Right ventricle myocardium inferior (tissue), 1 donor: ENCODE measurements at regions not wholly inside any gene's neighbourhood (a gene's known extent, or its start where the extent isn't known, plus 50 kb on each side); places are given as distances from the start of the nearest gene placed in this dataset.
"Not testable (repeated sequence)": the region's sequence is repeated elsewhere in the genome, so short reads cannot be mapped to it uniquely, and the experiment has no call there.

ENCODE experiments used
- ATAC-seq: fragments of 200-7000 bp; cut with Tn5 transposase; one replicate; pipeline ENCODE4 v1.9.1; 2020; ENCODE audit warnings: mild to moderate bottlenecking, moderate library complexity
- DNase-seq: peaks from one replicate; pipeline ENCODE4 v3.0.0; 2021; ENCODE audit errors: missing footprints
- intact Hi-C: fragments of 100-400 bp; cut with DNase I; formaldehyde crosslinking; loops from one replicate; pipeline ENCODE4 v1.11.0; 2022
- donor health status: DM: no; HTN: yes; CAD: no; lungs with severe emphysema.

DNA sequence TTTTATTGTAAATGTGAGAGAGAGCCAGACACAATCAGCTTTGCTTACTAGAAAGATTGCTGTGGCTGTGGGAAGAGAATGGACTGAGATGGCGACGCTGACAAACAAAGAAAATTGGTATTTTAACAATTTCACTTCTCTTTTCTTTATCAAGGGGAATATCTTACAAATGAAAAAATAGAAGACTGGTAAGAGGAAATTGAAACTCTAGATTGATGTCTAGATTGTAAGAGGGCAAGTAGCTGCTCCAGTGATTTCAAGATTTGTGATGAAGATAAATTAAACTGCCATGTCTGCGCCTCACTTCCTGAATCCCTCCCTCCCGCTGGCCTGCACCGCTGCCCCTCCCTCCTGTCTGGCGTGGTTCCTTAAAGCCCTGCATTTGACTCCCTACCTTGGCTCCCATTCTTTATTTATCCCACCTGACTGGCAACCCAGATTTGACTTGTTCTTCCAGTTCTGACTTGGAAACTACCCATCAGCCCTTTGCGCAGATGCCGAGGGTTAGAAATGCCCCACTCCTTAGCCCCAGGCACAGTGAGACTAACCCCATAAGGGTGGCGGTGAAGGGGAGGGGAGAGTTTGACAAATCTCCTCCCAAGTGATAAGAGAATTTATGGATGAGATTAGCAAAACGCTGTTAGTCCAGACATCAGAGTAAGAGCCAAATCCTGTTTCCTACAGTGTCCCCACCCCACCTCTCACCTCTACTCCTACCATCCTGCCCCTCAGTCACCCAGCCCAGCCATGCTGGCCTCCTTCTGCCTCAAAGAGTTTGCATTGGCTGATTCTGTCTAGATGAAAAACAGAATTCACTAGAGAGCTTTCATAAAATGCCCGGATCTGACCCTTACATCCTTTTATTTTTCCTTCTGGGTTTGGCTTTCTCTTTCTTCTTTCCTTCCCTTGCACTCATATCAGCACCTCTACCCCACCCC is 125.3 kb upstream of the ATF7IP start:
- no peak for ATAC-seq
- no peak for DNase-seq
- intact Hi-C loops: loop anchor here (2.0 to 5.0 kb wide), 4 partner anchors 177 to 477 kb away; no protein-coding TSS in a partner anchor

DNA sequence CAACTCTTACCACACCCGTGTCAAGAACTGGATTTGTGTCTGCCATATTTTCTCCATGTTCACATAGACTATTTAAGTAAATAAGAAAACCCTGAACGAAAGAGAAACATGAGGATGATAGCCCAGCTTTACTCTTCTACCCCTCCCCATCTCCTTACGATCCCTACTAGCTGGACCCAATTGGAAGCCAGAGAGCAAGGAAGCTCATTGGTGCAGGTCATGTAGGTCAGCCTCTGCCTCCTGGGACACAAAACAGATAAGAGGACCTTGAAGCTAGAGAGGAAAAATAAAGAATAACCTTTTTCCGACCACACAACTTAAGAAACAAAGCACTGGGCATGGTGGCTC is 124.6 kb upstream of the ATF7IP start:
- intact Hi-C loops: no loop called here
- no peak for DNase-seq
- no peak for ATAC-seq

DNA sequence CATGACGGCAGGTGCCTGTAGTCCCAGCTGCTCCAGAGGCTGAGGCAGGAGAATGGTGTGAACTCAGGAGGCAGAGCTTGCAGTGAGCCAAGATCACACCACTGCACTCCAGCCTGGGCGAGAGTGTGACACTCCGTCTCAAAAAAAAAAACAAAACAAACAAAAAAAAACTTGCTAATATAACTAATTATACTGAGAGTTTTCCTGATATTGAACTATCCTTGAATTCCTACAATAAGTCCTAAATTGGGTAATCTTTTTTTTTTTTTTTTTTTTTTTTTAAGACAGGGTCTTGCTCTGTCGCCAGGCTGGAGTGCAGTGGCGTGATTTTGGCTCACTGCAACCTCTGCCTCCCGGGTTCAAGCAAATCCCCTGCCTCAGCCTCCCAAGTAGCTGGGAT is 122.7 kb upstream of the ATF7IP start:
- ATAC-seq, intact Hi-C loops, DNase-seq: not testable (repeated sequence)

DNA sequence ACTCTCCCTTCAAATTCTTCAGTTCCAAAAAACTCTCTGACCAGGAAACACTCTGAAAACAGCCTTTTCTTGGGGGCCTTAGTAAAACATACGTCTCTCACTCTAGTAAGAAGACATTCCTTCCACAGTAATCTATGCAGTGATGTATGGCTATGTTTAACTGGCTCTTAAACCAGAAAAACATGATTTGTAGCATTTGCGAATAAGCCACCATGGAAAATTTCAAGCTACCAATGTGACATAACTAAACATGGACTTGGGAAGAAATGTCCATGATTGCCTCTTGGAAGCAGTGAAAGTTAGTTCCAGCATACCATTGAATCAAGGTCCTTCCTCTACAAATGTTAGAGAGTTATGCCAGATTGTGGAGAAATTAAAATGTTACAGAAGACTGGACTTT is 121.5 kb upstream of the ATF7IP start:
- intact Hi-C loops: no loop called here
- DNase-seq (no peak), ATAC-seq (no peak)

DNA sequence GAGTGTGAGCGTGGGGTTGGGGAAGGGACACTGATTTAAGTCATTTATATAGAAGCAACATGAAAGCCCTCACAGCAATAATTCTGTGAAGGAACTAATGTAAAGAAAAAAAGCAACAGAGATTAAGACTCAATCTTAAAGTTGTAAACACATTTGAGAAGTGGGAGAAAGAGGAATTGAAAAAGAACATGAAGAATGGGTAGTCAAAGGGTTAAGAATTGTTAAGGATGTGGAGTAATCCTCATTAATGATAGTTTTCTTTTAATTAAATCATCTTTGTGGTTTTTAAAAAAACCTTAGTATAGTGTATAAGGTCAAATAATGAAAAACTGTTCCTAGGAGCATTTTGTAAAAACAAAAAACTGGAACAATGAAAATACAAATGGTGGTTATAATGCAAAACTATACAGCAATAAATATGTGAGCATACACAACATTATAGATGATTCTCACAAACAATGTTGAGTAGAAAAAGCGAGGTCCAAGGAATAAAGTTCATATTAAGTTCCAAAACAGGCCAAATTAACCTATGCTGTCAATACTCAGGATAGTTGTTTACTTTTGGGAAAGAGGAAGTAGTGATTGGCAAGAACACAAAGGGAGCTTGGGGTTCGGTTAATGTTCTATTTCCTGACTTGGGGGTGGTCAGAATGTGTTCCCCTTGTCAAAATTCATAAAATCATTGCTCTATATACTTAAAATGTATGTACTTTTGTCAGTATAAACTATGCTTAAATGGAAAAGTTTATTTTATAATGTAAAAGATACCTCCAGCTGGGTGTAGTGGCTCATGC is 120.4 kb upstream of the ATF7IP start:
- intact Hi-C loops: no loop called here
- ATAC-seq (no peak), DNase-seq (no peak)

DNA sequence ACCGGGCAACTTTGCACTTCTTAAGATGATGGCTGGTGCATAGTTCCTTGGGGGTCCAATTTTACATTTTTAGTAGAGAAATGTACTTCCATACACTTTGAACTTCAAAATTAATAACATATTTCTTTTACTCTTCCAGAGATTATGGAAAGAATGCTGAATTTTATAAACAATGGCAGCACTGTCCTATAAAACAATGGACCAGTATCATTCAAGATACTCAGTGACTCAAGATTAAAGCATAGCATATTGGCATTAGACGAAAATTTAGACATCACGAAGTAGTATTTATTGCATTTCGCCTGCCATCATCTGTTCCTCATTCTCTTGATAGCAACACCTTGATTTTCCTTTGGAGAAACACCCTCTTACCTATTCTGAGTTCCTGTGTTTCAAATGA is 118.3 kb upstream of the ATF7IP start:
- ATAC-seq (no peak), DNase-seq (no peak)
- intact Hi-C loops: no loop called here

DNA sequence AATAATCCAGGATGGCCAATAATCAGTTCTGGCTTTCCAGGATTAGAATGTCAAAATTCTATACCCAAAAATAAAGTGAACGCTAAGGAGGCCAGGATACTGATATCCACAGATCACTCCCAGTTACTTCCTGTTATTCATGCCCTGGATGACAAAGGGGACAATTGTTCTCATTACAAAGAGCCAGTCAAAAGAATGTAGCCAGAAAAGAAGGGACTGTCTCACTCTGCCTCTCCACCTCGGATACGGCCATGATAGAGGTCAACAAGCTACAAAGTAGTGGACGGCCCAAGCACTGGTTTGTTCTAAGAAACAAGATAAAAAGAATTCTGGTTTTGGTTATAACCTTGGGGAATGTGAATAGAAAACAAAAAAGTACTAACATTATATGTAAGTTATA is 116.1 kb upstream of the ATF7IP start:
- DNase-seq (no peak), ATAC-seq (no peak)
- intact Hi-C loops: no loop called here

DNA sequence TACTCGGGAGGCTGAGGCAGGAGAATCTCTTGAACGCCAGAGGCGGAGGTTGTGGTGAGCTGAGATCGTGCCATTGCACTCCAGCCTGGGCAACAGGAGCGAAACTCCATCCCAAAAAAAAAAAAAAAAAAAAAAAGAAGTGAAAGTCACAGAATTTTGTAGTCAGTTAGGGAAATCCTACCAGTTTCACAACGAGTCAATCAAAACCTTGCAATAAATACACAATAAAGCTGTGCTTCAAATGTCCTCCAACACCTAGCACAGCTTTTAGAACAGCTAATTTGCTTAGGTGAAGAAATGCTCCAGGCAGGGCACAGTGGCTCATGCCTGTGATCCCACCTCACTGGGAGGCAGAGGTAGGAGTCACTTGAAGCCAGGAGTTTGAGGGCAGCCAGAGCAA is 112.8 kb upstream of the ATF7IP start:
- intact Hi-C loops: no loop called here
- DNase-seq: no peak
- ATAC-seq: no peak

DNA sequence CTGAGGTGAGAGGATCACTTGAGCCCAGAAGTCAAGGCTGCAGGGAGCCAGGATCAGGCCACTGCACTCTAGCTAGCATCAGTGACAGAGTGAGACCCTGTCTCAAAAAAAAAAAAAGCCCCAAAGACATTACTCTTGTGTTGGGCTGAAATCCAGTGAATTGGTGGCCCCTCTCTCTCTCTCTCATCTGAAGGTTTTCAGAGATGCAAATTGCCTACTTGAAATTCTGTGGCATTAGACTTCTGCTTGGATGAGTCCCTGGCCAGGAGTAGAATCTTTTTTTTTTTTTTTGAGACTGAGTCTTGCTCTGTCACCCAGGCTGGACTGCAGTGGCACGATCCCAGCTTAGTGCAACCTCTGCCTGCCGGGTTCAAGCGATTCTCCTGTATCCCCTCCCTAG is 112.0 kb upstream of the ATF7IP start:
- ATAC-seq: no peak
- no peak for DNase-seq
- intact Hi-C loops: no loop called here

DNA sequence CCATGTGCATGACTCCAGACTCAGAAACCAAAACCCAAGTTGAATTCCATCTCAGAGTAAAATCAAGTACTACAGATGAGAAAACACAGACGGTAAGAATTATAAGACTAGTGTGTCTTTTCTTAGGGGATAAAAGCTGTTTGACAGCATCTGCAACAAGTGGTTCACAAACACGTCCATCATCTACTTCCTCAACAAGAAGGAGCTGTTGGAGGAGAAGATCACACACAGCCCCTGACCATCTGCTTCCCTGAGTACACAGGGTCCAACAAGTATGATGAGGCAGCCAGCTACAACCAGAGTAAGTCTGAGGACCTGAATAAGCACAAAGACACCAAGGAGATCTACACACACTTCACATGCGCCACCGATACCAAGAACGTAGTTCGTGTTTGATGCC is 110.7 kb upstream of the ATF7IP start:
- DNase-seq: no peak
- intact Hi-C loops: loop anchor here (5.0 kb wide), 1 partner anchor 518 kb away; a partner anchor contains a TSS
- ATAC-seq: no peak

DNA sequence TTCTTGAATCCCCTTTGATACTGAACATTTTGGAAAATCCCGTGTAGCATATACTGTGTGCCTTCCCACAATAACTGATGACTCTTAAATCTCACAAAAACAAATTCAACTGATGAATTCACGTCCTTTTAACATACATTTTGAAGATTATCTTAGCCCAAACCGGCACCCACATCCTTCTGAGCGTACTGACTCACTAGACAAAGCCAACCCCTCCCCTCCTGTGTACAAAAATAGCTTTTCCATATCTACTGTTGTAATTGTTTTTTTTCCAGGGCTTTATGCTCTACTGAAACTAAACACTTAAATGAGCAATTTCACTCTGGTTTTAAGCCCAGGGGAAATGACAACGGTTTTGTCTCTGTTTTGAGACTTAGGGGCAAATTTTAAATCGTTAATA is 109.4 kb upstream of the ATF7IP start:
- DNase-seq: no peak
- no peak for ATAC-seq
- intact Hi-C loops: loop anchor here (1.0 to 5.0 kb wide), 4 partner anchors 109 to 516 kb away; partner anchors contain the start of gene ATF7IP

DNA sequence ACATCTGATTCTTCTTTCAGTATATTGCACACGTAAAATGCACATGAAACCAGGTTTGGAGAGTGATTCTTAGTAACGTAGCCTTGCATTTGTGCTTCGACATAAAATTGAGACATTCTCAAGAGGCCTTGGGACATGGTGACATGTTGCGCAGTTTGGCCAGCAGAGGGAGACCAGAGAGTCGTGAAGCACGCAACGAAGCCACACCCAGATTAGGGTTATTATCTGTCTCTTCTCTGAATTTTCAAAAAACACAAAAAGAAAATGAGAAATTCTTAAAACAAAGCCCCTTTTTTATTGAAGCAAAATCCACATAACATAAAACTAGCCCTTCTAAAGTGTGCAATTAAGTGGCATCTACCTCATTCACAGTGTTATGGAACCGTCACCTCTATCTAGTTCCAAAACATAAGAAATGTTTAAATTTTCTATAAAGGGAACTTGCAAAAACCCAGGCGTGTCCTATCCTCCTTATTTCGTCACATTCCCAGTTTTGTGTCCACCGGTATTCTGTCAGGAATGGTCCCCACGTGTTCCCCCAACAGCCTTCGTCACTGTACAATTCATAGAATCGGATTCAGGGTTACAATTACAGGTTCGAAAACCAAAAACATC is 108.8 kb upstream of the ATF7IP start:
- ATAC-seq (peak; percentile 71), DNase-seq (peak; percentile 86)
- intact Hi-C loops: loop anchor here (1.0 to 5.0 kb wide), 4 partner anchors 109 to 516 kb away; partner anchors contain the start of gene ATF7IP

DNA sequence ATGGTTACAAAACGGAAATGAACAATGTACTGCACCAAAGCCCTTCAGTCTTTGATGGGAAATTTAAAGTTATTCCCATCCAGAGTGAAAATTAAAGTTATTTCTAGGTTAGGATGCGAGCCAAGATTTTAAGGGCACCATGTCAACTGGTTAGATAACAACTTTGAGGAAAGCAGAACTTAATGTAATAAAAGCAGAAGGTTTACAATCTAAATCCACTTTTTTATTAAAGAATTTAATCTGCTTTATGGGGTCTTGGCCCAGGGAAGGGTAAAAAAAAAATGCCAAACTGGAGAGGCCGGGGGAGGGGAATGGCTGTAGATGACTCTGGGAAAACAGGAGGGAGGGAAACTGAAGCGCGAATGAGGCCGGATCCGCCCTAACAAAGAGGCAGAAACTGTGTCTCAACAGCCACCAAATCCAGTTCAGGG is 108.2 kb upstream of the ATF7IP start:
- ATAC-seq: no peak
- peak; percentile 91 for DNase-seq
- intact Hi-C loops: loop anchor here (2.0 to 5.0 kb wide), 2 partner anchors 127 to 515 kb away; a partner anchor contains a TSS

DNA sequence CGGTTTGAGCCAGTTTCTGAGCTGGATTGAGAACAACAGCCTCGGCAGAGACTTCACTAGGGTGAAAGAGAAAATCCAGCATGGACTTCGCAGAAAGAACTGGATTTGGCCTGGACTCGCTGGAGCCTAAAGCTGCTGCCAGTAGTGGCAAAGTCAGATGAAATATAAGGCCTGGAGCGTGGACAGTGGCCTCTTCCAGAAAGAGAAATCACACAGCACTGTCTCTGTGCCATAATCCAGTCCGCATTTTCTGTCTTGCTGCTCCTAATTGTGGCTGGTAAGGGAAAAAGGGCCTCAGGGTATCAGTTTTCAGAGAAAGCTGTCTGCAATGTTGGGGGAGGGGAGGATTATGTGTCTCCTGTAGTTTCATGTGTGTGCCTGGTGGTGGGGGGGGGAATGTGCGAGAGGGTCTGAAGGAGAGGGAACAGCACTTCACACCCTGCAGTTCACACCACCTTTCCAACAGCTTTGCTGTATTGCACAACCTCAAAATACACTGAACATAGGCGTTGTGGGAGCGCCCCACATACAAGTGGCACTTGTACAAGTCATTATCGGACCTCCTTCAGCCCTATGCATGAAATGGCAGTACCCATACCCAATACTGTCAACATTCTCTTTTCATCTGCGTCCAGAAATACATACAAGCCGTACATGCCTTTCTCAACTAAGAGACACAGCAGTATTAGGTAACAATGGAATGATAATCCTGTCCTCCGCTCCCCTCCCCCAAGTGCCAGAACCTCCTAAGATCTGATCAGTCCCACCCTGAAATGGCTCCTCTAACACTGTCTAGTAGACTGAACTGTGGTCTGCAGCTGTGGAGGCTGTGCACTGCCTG is 107.5 kb upstream of the ATF7IP start:
- ATAC-seq (peak; percentile 86), DNase-seq (no peak)
- intact Hi-C loops: loop anchor here (2.0 to 5.0 kb wide), 2 partner anchors 127 to 514 kb away; a partner anchor contains a TSS

DNA sequence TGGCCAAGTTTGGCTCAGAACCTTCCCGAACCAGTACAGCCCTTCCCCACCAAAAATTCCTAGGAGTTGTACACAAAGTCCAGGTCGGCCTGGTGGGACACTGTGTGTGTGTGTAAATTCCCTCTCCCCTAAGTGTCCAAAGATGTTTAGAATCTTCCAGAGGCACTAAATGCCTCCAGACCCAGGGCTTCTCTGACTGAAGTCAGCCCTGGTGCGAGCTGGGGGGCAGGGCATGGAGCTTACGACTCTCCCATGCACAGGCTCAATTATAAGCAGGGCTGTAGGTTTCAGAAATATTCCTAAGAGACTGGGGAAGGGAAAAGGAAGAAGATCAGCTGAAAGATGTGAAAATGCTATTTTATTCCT is 106.9 kb upstream of the ATF7IP start:
- ATAC-seq (no peak), DNase-seq (no peak)
- intact Hi-C loops: loop anchor here (5.0 kb wide), 1 partner anchor 514 kb away; a partner anchor contains a TSS

DNA sequence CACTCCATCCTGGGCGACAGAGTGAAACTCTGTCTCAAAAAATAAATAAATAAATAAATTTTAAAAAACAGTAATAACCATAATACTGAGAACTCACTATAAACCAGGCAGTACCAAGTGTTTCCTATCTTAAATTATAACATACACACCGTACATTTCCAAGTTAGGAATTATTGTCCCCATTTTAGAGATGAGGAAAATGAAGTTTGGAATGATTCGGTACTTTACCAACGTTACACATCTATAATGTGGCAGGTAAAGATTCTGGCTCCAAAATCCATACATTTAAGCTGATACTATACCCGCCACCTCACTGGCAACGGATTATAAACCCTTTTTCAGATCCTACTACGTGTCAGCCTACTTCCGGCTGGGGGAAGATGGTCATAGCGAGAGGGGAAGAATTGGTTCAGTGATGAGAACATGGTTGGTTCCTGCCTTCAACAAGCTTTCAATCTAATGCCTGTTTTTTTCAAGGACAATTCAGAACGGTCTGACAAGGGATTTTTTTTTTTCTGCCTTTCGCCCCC is 105.9 kb upstream of the ATF7IP start:
- no peak for ATAC-seq
- no peak for DNase-seq
- intact Hi-C loops: loop anchor here (5.0 kb wide), 1 partner anchor 513 kb away; a partner anchor contains a TSS

DNA sequence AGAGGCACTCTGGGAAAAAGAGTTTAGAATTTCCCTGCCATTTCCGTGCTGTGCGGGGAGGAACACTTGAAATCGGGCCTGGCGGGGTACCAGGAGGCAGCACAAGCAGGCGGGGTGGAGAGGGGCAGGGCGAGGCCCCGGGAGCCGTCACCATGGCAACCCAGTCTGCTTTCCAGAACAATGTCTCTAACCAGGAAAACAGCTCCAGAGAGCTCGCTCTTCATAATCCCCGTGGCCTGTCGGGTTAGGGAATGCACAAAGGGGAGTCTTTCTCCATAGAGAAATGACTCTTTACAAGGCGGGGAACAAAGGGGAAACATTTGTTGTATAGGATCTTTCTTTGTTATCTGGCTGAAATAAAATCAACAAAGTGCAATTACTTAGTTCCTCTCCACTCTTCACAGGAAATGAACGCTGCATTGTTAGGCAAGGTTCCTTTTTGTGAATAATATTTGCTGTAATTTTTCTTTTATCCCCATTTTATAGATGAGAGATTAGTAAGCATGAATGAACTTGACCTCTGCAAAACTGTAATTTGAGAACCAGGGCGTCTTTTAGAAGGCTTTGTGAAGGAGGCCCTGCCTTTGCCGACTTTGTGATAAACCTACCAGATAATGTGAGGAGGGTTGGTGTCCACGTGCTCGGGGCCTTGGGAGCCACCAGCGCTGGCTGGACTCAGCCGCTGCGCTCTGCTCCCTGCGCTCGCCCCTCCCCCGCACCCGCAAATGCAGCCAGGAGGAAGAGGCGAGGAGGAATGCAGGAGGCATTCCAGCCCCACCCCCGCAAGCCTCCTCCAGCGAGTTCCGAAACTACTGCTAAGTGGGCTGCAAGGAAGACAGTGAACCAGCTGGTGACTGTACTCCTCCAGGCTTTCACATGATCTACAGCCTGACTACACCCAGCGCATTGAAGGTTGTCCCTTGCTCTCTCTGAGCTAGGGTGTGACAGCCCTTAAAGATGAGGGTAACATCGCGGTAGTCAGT is 105.2 kb upstream of the ATF7IP start:
- DNase-seq (peak; percentile 95), ATAC-seq (peak; percentile 66)
- intact Hi-C loops: no loop called here
